SKM-1 (cell line): ENCODE measurements at regions not wholly inside any gene's neighbourhood (a gene's known extent, or its start where the extent isn't known, plus 50 kb on each side); places are given as distances from the start of the nearest gene placed in this dataset.

Source experiments
- DNase-seq: peaks from one replicate; lab custom pipeline; 2025; ENCODE audit not compliant: unreplicated experiment; lab: John Stamatoyannopoulos, UW

DNA sequence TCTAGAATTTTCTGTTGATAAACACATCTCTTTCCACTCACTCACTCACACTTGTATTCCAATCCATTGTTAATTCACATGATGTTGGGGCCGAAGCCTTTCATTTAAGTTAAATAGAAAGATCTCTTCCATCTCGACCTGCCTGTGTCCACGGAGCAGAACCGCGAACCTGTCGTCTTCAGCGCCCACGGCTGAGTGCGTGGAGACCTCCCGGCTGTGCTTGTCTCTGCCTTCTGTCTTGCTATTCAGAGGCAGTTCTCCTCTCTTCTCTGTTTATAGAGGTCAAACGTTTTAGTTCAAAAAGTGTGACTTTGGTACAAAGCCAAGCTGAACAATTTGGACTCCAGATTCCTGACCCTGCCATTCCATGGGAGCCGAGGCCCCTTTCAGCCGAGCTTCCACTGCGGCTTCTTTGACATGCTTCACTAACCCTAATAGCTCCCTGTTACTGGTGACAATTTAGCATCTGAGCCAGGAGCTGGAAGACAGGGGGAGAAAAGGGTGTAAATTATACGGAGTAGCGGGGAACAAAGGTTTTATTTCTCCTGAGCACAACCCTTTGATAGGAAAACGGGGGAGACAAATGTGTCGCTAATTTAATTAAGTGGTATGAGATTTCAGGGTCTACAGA, 314.4 kb upstream of the IRX4 start:
- DNase-seq, result no peak

DNA sequence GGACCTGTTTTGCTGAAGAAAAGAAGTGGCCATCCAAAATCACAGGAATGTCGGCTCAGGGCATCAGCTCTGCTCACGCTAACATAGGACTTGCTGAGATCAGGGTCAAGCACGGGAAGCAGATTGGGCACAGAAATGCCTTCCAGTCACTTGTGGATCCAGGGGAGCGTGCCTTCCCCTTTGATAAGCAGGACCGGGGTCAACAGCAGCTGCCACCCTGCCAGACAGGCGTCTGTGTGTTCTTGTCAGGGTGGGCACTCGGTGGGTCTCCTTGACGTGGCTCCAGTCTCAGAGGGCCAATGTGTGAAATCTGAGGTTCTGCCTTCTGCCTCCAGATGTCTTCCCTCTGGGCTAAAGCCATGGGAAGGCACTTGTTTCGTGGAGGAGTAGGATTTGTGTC, 313.7 kb upstream of the IRX4 start:
- no peak for DNase-seq

DNA sequence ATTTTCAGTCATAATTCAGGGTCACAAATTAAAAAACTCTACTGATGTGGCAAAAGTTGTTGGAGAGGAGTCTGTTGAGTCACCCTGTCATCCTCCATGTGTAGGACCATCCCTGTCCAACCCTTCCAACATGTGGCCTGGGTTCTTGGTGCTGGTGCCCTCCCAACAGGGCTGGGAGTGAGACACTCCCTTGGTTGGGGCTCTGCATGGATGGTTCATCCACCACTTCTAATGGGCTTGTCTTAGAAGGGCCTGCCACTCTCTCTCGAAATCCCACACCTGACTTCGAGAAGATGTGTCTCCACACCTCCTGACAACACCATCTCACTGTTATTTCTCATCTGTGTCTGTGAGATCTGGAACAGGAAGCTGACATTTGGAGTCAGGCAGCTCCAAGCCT, 312.2 kb upstream of the IRX4 start:
- no peak for DNase-seq

DNA sequence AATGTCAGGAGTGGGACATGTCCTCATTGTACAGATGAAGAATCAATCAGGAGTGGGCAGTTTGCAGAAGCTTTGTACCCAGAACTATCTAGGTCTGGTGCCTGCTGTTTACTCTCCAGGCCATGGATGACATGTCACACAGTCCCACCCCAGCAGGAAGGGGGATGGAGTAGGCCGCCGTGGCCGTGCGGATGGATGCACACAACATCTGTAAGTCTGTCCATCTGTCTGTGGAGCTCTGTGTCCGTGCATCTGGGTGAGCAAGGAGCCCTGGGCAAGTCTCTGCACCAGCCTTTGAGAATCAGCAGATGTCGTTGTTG, 311.5 kb upstream of the IRX4 start:
- DNase-seq, result no peak

DNA sequence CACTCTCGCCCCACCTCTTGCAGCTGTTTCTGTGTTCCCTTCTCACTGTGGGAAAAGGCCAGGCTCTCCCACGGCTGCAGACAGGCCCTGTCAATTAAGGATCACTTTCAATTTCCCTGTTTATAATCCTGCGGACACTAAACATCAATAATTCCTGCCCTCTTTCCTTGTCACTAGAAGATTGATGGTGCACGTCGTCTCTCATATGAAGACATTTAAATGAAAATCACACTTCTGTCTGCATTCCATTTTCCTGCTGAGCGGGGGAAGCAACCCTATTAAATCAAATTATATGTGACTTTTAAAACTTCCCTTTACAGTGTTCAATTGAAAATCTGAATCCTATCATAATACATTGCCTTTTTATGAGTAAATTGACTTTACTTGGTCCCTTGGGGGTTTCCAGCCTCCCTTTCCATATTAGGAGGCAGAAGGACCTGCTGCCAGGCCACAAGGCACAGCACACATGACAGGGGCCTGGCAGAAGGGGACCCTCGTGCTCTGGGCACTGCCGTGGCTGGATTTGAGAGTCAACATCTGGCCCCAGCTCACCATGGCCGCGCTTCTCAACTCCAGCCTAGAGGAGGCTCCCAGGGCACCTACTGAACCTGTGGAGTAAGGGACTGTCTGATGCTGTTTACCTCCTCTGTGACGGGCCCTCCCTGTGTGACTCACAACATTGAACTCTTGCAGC, 311.0 kb upstream of the IRX4 start:
- no peak for DNase-seq

DNA sequence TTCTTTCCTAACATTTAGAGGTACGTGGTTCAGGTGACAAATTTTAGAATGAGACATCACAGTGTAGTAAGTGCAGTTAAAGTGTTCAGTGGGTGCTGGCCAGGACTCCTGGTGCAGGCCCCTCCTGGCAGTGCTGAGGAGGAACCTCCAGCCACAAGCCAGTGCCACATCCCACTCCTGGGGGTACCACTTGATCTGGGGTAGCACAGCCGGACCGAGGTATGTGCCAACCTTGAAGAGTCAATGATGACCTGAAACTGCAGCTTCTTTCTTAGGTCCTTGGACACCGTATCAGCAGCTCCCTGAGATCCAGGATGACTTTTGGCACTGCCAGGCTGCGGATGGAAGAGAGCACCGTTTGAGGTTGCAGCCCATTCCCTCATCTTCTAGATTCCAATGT, 310.4 kb upstream of the IRX4 start:
- DNase-seq, result no peak

DNA sequence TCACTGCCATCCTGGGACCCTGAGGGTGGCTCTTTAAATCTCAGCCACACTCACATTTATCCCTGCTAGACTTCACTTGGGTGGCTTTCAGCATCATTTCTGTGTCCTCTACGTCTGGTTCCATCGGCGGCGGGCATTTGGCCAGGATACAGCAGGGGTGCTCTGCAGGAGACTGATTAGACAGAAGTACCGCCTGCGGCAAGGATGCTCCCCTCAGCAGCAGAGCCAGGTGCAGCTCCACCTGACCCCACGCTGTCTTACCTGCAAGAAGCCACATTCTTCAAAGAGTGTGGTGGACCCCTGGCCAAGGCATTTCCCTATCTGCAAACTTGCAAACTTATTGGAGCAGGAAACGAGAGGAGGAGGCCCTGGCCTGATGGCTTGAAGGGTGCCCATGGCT, 309.8 kb upstream of the IRX4 start:
- no peak for DNase-seq

DNA sequence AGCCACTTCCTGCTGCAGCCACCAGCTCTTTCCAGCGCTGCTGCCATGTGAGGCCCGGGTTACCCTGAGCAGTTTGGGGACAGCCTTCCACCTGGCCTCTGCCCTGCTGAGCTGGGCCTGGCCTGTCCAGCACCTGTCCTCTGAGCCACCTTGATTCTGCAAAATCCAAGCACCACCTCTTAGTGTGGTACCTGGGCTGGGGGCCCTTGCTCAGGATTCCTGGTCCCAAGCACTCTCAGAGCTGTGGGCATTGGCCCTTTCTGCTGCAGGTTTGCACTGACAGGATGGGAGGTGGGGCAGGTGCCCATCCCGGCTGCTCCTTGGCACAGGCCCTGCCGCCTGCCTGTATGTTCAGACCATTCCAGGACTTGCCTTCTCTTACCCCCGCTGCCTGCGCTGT, 309.2 kb upstream of the IRX4 start:
- DNase-seq, result no peak

DNA sequence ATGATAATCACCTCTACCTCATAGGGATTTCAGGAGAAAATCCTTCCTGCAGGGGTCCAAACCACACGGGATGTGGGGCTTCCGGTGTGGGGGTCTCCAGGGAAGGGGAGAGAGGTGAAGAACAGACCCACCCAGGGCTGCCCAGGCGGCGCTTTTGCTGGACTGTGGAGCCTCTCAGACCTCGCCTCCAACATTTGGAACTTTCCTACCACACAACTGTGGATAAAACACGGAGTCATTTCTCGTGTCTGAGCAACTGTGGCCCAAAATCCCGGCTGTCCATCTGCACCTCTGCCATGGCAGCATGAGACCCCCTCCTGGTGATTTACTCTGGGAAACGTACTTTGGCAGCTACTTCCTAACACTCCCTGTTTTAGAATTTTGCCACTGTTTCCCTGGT, 307.8 kb upstream of the IRX4 start:
- DNase-seq, result no peak

DNA sequence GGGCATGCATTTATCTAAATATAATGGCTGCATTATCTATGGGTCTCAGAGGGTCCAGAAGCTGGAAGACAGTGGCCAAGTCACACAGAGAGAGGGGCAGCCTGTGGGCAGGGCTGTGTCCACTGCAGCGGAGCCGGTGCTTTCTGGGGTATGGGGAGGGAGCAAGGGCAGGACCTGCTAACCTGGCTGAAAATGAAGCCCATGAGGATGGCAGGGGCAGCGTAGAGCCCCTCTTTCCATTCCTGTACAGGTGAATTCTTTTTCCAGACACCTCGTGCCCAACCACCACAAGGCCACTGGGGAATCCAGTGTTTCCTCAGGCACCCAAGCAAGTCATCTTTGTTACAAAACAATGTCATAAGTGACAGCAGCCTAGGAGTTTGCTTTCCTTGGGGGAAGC, 305.9 kb upstream of the IRX4 start:
- no peak for DNase-seq

DNA sequence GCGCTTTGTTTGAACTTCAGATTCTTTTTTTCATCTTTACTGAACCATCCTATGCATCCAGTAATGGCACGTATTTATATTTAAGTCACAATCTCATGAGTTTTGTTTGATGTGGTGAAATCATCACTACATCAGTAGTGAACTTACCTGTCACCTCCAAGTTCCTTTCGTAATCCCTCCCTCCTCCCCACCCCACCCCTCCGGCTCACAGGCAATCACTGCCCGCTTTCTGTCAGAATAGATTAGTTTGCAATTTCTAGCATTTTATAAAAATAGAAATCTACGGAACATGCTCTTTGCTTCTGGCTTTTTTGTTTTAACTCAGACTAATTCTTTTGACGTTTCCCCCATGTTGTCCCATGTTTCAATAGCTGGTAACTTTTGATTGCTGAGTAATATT, 305.4 kb upstream of the IRX4 start:
- no peak for DNase-seq

DNA sequence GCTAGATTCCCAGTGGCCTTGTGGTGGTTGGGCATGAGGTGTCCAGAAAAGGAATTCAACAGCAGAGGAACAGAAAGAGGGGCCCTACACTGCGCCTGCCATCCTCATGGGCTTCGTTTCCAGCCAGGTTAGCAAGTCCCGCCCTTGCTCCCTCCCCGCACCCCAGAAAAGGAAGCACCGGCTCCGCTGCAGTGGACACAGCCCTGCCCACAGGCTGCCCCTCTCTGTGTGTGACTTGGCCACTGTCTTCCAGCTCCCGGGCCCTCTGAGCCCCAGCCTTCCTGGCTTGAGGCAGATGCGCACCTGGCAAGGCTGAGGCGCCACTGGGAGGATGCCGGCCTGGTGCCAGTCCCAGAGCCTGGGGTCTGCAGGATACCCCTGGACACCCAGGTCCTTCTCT, 305.0 kb upstream of the IRX4 start:
- DNase-seq, result no peak

DNA sequence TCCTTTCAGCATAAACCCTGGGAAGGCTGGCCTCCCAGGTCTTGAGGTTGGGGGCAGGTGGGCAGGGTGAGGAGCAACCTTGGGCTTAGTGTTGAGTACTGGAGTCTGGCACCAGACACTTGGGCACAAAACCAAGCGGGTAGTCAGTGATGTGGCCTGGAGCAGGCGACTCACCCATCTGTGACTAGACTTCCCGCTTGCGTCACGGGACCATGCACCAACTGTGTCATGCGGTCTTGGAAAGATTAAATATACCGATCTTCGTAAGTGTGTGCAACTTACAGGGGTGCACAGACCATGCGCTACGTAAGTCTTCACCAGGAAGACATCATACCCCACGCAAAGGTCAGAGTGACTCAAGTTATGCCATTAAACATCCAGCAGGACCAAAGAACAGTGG, 304.4 kb upstream of the IRX4 start:
- no peak for DNase-seq

DNA sequence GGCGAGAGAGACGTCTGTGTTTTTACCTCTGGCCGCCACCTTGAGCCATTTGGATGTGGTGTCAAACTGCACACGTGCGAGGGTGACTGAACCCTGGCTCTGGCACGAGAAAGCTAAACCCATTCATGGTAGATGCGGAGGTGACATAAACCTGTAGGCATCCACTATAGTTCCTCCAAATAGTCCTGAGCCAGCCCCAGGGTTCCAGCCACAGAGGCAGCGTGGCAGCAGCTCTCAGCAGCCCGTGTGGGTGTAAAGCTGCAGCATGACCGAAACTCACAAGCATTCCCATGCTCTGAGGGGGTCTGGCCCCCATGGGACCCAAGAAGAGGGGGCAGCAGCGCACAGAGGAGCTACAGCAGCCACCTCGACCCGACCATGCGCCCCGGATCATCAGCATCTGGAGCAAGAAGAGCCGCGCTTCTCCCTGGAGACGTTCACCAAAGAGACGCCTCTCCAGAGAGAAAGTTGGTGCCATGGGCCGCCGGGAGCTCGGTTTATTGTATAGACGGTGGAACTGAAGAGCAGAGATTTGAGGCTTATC, 303.8 kb upstream of the IRX4 start:
- DNase-seq, result no peak

DNA sequence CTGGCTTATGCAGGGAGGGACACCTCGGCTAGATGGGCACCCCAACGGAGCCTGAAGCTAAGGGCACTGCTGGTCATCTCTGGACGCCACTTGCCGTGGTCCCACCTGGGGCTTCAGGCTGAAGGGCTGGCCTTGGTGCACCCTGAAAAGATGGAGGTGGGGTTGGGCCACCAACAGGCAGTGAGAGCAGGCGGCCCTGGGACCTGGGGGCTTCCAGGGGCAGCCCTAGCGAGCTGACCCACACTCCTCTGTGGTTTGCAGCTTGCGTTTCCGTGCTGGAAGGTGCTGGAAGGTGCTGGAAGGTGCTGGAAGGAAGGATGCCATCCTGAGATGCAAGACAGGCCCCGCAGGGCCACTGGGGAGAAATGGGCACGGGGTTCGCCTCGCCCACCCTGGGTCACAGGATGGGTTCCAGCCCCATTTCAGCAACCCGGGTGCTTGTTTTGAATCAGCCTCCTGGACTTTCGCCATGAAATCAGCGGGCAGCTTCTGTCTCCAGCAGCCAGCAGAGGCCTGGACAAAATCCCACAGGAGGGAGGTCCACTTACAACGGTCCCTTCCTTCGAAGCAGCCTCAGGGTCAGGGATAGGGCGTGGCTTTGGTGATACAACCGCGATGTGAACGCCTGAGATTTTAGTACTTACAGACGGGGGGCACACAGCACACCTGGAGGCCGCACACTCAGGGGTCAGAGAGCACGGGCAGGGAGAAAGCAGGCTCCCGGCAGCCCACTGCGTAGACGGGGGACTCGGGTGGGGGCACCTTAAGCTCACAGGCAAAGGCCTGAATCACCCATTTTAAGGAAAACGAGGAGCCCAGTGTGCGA, 303.1 kb upstream of the IRX4 start:
- no peak for DNase-seq

DNA sequence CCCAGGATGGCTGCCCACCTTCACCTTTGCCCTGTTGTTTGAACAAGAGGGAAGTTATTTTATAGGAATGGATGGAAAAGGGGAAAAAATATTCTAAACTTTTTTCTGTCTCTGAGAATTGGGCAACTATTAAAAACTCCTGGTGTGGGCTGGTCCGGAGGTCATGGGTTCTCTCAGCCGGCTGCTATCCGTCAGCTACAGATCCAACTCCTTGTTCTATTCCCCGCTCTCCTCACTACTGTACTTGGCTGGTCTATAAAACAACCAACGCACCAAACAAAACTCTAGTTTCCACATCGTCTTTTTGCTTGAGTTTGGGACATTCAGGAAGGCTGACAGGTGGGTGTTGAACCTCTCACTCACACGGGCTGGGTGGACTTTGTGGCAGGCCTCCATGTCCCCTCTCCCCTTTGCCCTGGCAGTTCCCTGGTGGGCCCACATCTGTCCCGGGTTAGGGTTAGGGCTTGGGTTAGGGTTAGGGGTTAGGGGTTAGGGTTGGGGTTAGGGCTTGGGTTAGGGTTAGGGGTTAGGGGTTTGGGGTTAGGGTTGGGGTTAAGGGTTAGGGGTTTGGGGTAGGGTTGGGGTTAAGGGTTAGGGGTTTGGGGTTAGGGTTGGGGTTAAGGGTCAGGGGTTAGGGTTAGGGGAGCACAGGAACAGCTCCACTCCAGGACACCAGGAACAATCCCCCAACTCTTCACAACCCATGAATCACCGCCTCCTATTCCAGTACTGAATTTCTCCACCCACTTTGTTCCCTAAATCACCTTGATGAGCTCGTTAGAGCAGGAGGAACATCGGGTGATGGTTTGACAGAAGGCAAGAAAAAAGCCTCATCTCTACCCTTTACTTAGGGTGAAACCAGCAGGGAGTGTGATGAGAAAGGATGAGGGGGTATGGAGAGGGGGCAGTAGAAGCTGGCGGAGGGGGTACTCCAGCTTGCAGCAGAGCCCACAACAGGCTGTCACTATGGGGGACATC, 302.1 kb upstream of the IRX4 start:
- no peak for DNase-seq

DNA sequence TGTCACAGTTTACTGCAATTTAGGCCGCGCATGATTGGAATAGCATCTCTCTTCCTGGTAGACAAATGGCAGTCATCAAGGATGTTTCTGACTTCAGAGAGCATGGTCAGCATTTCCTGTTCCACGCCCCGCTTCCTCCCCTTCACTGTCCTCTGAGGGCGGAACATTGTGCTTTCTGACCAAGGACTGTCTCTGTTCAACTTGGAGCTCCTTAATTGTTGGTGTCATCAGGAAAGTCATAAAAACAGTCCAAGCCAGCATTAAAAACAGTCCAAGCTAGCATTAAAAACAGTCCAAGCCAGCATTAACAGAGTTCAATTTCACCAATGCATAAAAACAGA, 301.3 kb upstream of the IRX4 start:
- DNase-seq, result no peak

DNA sequence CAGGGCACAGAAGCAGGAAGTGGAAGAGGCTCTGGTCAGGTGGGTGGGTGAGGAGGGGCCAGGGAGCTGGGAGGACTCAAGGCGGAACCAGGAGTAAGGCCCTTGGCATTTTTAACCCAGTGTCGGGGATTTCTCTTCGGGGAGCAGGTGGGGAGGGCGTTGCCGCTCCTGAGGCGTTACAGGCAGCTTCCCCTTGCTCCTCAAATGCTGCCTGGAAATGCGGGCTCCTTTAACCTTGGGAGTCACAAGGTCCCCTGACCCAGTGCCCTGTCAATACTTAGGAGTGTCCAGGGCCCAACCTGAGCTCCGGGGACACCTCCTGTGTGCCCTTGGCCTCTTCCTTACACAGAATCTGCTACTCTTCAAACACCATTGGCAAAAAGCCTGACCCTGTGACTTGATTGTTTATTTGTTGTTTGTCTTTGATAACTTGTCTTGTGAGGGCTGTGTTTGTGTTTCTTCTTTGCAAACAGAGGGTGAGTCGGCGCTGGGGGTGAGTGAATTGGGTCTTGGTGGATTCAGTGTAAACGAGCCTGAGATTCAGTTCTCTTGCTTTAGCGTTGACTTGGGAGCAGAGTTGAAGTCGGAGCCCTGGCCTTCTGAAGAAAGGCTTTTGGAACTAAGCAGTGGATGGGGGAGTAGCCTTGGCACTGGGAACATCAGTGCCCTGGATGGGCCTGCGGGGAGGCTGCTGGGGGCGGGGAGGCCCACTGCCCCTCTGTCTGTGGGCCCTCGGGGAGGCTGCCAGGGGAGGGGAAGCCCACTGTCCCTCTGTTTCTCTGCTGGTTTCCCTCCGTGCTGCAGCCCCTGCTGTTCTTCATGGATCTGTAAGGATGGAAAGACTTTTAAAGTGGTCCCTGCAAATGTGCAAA, 300.7 kb upstream of the IRX4 start:
- no peak for DNase-seq

DNA sequence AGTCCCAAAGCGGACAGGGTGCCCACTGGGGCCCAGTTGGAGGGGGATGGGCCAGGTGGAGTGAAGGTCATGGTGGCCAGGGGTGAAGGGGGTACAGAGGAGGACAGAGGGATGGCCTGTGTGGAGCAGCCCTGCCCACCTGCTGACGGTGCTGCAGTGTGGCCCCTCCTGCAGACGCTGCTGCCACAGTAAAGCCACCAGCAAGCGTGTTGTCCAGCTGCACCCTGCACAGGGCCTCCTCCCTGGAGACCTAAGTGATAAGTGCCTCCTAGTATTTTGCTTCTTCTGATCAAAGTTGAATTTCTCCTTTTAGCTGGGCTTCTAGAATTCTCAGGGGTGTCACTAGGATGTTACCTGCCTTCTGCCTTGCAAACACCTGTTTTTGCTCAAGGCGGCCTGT, 299.3 kb upstream of the IRX4 start:
- no peak for DNase-seq

DNA sequence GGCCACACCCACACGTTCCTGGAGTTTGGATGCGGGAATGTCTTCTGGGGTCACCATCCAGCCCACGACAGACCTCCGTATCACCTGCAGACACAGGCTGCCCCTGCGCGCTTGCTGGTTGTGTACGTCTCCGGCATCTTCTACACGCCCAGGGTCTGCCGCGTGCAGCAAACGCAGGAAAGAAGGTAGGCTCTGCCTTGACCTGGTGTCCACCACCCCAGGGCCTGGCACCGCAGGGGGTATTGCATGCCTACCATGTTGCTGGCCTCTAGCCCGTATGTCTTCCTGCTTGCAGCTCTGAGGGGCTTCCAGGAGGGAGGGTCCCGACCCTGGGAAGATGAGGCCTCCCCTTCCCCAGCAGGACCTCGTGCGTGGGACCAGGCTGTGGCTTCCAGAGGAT, 298.8 kb upstream of the IRX4 start:
- no peak for DNase-seq
